ENCODE measurements at regions not wholly inside any gene's neighbourhood (a gene's known extent, or its start where the extent isn't known, plus 50 kb on each side); places are given as distances from the start of the nearest gene placed in this dataset.
"Not testable (repeated sequence)": the region's sequence is repeated elsewhere in the genome, so short reads cannot be mapped to it uniquely, and the experiment has no call there.

DNA sequence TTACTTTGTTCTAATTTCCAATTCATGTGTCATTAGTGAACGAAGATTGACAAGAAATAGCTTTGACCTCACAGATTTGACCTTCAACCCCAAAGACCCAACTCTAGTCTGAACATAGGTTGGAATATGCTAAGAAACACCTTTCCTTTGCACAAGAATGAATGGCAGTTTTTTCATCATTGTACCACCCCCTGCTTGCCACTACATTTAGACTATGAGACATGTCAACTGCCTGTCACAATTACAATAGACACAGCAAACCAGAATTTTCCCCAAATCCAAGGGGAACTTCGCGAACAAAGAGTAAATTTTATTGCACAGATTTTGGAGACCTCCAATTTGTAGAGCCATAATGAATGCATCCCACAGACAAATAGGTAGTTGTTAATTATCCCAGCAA lies 535.4 kb downstream of the PRKD1 start:
- no peak for DNase-seq

DNA sequence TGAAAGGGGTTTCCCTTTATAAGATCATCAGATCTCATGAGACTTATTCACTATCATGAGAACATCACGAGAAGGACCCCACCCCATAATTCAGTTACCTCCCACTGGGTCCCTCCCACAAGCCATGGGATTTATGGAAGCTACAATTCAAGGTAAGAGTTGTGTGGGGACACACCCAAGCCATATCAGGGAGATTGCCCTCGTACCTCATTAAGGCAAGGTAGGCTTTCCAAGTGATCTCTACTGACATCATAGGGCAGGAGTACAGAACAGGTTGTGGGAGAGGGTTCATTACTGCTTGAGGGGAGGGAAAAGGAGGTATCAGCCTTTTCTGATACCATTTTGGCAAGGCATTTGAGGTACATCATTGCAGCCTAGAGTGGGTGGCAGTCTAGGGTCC lies 524.6 kb downstream of the PRKD1 start:
- DNase-seq, result no peak

DNA sequence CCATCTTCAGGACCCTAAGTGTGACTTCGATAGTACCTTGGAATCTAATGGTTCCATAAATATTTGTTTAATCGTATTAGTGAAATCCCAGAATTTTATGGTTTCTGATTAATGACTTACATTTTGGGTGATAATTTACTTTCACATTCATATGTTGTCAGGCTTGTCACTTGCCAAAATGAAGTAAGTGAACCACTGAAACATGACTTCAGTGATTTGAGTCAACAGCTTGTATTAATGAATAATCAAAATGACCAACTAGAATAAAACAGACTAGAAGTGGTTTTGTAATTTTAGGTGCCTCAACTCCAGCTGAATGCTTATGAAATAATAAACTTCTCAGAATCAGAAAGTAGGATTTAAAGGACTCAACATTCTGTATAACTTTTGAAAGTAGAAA lies 517.1 kb downstream of the PRKD1 start:
- no peak for DNase-seq

DNA sequence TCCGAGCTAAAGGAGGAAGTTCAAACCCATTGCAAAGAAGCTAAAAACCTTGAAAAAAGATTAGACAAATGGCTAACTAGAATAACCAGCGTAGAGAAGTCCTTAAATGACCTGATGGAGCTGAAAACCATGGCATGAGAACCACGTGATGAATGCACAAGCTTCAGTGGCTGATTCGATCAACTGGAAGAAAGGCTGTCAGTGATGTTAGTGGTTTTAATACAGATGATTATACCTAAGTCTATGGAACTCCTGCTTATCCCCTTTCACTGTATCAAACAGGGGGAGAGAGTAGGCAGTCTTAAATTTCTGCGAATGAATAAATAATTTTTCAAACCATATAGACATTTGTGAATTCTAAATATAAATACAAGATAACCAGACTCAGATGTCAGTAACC lies 512.7 kb downstream of the PRKD1 start:
- DNase-seq, result not testable (repeated sequence)

DNA sequence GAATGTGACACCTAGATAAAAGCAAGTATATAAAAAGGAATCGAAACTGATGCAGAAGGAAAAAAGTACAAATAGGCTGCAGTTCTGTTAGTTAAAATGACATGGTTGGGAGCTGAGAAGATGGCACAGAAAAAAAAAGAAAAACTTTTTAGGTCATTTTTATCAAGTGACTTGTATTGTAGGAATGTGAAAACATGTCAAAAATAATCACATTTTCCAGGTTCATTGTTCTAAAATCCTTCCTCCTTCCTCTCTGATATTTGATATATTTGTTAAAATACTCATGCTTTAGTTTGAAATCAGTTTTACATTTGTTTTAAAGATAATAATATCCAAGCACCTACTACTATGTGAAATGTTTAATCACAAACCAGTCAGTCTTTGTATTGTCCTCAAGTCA lies 507.9 kb downstream of the PRKD1 start:
- no peak for DNase-seq

DNA sequence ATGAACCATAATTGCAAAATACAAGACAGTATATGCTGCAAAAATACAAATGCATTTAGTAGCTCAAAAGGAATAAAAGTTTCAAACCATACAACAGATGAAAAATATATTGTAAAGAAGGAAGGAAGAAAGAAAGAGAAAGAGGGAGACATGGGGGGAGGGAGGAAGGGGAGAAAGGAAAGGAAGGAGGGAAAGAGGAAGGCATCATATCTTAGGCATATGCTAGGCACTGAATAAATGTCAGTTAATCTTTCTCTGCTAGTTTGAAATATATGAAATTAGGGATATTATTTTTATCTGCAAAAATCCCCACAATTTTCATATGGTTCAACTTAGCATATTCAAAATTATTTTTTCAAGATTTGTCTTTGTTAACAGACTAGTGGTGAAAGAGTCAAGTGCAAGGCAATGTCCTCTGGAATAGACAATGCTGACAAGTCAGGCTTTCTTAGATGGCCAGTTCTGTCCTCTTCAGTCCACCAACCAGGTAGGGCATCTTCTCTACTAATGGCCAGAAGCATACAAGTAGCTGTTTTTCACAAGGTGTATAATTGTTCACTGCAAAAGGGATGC lies 506.4 kb downstream of the PRKD1 start:
- no peak for DNase-seq

DNA sequence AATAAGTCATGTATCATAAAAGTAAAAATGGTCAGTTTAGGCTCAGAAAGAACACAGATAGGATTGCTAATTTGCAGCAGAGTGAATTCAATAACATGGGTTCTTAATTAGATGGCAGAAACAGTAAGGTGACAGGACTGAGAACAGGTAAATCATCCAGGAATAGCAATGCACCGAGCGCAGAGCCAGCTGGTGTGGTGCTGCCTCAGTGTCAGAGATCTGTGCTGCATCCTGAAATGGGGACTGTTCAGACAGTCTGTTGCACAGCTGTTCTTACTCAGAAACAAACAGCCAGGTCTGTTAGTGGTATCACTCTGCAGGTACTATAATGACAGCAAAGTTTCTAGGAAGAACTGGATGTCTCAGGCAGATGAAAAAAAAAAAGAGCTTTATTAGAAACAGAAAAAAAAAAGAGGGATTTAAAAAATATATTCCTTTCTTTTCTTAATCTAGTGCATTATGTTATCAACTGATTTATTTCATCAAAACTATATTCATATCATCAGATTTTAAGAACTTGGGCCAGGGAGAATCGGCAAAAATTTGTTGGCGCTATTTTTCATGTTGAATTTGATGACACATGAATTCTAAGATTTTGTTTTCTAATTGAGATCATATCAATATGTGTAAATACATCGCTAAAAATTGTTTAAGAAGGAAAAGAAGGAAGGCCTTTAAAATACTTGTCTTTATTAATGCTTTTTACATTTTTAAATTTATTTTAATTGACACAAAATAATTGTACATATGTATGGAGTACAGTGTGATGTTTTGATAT lies 501.8 kb downstream of the PRKD1 start:
- no peak for DNase-seq

DNA sequence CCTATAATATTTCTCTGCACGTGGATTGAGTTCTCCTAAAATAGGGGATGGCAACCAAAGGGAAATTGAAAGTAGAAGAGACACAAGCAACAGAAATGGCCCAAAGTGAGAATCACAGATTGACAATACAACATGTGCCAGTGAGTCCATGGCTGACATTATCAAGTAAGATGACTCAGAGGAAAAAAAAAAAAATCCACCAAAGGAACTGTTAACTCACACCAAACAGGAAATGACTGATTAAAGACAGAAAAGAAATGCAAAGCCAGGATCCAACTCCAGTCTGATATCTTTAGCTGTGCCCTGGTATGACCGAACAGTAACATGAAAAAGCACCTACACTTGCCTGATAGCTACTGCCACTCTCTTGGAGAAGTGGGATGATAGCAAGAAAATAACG lies 485.0 kb downstream of the PRKD1 start:
- DNase-seq, result no peak

DNA sequence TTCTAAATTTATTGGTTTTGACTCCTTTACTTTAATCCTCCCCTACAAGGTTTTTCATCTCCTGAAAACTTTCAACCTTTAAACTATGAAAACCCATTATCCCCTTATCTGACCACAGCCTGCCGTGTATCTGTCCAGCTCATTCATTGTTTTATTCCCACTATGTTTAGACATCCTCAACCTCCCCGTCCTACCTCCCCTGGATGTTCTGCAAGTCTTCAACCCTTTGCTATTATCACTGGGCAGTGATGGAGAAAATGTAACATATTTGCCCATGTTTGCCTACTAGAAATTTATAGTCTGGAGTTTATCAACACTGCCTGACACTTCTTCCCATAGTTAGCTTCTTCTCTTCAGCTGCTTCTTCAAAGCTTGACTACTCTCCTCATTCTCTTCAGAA lies 483.4 kb downstream of the PRKD1 start:
- DNase-seq, result no peak

DNA sequence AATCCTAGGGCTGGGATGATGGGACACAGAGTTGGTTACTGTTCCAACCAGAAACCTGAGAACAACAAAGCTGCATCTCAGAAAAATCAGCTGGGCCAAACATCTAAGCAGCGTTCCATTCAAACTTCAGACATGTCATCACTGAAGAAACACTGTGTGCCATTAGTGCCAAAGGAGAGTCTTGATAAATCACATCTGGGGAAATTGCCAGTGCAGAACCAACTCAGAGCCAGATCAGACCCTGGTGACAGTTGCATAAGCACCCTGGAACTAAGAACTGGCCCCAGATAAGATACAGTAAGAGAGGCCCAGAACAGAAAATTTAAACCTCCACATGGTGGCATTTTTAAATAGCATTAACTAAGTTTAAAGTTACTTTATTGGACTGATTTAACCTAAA lies 482.8 kb downstream of the PRKD1 start:
- no peak for DNase-seq

DNA sequence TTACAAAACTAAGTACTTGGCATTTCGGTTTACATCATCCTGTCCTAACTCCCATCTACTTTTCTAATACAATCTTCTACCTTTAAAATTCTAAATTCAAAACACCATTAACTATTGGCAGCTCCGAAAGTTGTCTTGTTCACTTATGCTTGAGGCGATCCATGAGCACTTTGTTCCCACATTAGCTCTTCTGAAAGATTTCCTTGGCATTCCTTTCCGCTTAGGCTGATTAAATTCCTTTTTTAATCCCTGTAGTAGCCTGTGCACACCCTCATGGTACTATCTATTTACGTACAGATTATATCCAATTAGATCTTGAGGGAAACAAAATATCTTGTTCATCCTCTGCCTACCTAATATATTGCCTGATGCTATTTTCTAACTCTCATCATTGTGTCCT lies 480.7 kb downstream of the PRKD1 start:
- no peak for DNase-seq

DNA sequence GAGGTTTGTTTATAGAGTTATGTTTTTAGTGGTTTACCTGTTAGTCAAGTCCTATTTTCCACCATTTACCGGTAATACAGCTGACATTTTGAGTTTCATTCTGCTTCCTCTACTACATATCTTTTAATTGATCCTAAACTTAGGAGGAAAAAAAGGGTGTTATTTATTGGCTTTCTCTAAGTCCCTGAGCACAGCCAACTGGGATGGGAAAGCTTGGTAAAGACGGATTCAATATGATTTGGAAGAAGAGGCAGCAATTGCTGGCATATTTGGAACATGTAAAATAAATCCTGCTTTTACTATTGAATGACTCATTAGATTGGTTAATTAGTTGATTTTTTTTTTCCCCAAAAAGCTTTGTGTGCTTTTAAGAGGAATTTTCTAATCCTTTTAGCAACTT lies 475.7 kb downstream of the PRKD1 start:
- no peak for DNase-seq

DNA sequence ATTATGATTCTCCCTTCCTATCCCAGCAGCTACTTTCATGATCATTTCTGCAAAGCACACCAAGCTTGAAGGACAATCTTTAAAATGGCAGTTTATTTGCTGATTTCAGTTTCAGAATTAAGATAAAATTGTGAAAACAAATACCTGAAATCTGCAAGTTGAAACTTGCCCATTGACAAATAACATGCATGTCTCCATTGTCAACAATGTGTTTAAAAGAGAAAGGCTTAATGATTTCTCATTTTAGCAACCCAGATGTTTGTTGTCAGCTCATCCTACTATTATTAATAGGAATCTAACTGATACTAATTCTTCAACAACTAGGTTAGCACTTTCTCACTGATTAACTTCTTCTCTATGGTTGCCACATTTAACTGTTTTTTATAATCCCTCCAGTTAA lies 474.6 kb downstream of the PRKD1 start:
- no peak for DNase-seq

DNA sequence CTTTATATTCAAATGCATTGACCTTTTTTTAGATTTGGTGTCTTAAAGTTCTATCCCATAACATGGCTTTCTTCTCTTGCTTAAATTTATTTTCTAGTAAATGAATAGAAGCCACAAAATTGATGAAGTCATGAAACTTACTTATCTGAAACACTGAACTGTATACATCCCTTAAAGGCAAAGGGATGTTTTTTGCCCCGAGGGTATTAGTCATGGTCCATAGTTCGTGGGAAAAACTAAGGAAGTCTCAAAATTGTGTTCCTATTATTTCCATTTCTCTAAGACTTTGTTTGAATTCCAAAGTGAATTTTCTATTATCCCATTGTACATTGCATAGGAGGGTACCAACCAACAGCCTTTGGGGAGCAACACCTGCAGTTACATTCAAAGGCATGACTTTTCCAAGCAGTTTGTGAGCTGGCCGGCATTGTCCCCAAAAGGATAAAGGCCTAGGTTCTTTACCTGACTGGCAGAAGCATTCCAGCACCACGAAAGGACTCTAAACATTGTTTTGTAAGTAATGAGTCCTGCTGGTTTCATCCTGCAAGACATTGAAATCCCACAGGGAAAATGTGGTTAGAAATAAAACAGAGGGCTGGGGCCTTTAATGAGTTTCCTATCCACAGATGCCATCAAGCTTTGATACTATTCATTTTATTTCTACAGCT lies 473.5 kb downstream of the PRKD1 start:
- no peak for DNase-seq

DNA sequence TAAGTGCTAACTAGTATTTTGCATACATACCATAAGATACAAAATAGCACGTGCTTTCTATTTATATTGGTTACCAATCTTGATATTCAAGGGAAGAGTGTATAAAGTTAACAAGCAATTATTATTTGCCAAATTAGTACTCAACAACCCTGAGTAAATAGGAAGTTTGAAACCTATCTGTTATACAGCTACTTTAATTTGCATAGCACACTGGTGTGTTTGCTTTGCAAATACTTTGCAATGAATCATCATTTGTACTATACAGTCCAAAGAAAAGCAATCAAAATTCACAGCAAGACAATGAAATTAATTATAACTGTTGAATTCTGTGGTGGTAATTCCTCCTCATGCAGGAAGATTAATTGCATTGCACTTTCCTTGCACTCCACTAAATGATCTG lies 469.1 kb downstream of the PRKD1 start:
- no peak for DNase-seq

DNA sequence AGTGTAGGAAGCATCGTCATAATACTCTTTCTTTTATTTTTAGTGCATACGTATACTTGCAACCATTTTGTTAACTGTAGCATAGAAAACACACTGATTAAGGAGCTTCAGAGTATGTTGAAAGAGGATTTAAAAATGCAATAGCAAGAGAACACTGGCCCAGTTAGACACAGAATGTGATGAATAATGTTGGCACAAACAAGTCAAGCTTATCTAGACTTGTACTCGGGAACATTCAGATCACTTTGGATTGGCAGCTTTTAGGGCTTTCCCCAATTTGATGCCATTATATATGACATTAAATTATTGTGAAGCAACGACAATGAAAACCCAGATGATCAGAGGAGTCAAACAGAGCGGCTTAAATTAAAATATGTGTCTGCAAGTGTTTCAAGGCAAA lies 468.1 kb downstream of the PRKD1 start:
- no peak for DNase-seq

DNA sequence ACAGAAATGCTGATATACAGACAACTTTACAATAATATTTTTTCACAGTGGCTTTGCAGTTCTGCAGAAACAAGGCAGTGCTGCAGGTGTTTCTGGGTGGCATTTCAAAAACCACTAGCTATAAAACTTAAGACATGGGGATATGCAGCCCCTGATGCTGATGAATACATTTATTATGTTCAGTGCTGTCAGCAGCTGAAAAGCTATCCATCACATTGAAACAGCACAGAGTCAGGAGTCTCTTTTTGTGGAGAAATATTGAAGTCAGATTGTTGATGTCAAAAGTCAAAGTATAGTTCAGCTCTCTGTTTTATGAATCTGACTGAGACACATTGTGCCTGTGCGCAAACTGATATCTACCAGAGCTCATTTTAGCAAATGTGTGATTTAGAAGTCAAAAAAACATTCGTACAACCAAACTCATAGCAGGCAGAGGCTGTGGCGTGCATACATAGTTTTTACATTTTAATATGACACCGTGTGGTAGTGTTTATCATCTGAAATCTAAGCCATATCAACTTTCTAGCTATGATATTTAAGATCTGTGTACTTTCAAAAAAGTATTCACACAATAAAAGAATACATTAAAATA lies 467.6 kb downstream of the PRKD1 start:
- DNase-seq, result no peak

DNA sequence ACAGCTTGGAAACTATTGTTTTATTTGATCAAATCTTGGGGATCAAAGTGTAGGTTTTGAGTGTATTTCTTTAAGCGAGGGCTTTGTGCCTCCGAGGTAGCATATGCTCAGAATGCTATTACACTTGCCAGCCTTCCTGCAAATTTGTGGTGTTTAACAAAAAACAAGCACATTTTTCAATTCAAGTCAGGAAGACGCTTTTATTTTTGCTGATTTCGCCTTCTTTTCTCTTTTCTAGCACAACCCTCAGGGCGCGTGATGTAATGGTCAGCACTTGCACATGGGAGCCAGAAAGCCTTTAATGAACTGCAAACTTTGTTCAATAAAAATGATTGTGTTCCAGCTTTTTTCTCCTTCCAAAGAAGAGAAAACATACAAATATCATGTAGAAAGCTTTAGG lies 466.5 kb downstream of the PRKD1 start:
- no peak for DNase-seq

DNA sequence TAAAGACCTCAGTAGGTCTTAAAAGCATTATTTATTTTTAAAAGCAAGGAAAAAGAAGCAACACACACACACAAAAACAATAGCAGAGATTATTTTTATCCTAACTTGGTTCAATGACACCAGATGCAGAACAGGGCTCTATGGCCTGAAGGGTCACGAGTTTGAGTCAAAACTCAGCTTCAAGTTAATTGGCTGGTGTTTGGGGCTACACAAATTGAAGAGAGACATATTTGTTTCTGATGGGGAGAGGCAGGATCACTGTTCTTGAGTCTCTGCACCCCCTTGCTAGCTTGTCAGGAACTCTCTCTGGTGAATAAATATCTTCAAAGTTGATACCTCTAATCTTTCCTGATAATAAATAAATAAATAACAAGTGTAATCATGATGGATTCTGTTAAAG lies 466.1 kb downstream of the PRKD1 start:
- no peak for DNase-seq

DNA sequence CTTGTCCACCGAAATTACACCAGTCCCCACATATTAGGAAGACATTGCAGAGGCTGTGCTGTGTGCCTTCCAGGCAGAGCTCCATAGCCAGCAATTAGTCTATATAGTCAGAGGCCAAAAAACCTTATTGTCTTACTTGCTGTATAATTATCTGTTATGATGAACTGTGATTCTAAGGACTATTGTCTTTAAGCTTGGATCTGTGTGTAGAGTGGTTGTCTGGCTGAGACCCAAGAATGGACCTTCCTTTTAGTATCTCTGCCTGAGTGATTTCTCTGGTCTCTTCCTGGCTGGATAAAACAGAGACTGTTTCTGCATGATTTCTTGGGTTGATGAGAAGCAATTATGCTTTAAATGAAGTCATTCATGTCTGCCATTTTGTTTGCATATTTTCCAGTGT lies 465.3 kb downstream of the PRKD1 start:
- no peak for DNase-seq

DNA sequence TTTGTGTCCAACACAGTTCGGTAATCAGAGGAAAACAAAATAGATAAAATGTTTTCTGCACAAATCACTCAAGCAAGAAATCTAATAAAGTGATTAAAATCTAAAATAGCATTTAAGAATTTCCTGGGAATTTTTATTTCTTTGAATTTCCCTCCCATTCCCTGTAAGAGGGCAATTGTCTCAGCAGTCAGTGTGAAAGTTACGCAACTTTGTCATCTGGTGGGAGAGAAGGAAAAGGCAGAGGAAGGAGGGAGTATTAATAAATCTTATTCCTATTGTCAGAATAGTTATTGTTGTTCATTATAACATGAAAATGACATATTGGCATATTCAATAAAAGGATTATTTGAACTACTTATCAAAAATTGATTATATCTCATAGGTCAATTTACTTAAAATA lies 464.9 kb downstream of the PRKD1 start:
- no peak for DNase-seq

DNA sequence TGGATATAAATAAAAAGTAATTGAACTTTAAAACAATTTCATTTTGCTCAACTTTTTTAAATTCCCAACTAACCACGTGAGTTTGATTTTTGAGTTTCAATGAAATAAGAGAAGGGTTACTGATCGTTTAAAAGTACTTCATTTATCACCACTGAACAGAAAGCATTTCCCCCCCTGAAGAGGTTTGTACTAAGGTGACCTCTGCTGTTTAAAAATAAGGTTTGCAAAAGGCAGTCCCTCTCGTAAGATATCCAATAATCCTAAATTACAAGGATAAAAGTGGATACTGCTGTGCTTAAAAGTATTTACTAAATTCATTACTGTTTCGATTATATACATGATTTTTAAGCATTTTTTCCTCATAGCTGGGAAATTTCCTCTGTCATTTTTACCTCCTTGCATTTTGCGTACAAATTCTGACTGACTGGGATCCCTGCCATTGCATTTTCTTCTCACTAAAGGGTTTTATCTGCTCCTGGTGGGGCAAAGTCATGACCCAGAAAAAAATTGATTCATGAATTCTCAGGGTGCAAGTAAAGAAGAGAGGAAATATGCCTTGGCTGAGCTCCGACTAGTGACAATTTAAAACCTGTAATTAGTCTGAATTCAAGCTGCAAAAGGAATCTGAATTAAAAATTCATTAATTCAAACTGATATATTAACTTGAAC lies 463.8 kb downstream of the PRKD1 start:
- DNase-seq, result no peak

DNA sequence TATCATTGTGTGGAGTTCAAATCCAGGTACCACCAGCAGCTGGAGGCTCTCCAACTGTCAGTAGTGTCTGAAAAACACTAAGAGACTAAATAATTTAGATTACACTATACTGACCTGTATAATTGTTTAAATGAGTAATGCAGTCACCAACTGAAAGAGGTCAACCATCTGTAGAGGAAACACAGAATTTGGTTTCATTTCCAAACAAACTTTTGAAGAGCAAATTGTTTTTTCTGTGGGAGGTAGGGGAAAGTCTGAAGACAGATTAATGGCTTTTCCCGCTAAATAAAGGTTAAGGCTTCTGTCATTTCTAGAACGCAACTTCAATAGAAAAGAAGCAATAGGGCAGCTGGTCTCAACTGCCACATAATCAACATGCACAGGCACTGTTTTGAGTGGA lies 462.6 kb downstream of the PRKD1 start:
- DNase-seq, result no peak

DNA sequence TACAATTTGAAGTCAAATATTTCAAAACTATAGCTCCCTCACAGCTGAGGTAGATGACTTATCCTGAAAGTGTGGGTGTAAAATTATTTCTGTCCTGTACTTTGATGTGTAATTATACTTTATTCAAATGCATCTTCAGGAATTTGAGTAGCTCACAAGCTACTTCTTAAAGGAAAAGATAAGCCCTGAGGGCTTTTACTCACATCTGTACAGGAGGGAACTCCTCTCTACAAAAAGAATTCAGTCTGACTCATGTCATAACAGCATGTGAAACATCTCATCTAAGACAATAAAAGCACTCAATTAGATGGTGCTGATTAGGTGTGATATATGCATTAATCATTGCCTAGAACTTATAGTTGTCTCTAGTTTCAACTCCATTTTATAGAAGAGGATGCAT lies 452.0 kb downstream of the PRKD1 start:
- DNase-seq, result no peak
